A673 (cell line): ENCODE measurements at regions not wholly inside any gene's neighbourhood (a gene's known extent, or its start where the extent isn't known, plus 50 kb on each side); places are given as distances from the start of the nearest gene placed in this dataset.

ENCODE experiments used
- BruUV-seq: library from RNA; stranded (reverse); fragments of 400-500 nt; replicated peaks from 2 replicates; lab custom pipeline; 2021; lab: Mats Ljungman, UMichigan
- CTCF ChIA-PET: fragments of 300-600 bp; sonication (Branson Sonifier 250); formaldehyde crosslinking; loops from one replicate; lab custom pipeline; 2022; ENCODE audit warnings: antibody characterized with exemption; lab: Charles Lee
- POLR2A ChIA-PET: fragments of 300-600 bp; sonication (Branson Sonifier 250); formaldehyde crosslinking; loops from one replicate; lab custom pipeline; 2022; ENCODE audit warnings: antibody characterized with exemption; ENCODE audit not compliant: low non-redundant PET; lab: Charles Lee
- DNase-seq: peaks from one replicate; pipeline ENCODE4 v3.0.0-alpha.2; 2015; ENCODE audit warnings: low spot score
- H3K27ac ChIP-seq: fragments of 200-600 bp; sonication (generic); 2 replicates; pipeline ENCODE4 v1.5.1; 2016; ENCODE audit warnings: mixed run types, low read depth, mild to moderate bottlenecking, mixed read lengths, antibody characterized with exemption, low read length; ENCODE audit not compliant: poor library complexity, severe bottlenecking
- H3K27me3 ChIP-seq: fragments of 200-600 bp; sonication (generic); replicated peaks from 2 replicates; pipeline ENCODE4 v1.6.1; 2017; ENCODE audit warnings: mixed run types, low read depth, mild to moderate bottlenecking, mixed read lengths, antibody characterized with exemption, low read length; ENCODE audit not compliant: insufficient read depth, poor library complexity
- H3K36me3 ChIP-seq: fragments of 200-600 bp; sonication (generic); 2 replicates; pipeline ENCODE4 v1.6.1; 2016; ENCODE audit warnings: mixed run types, mild to moderate bottlenecking, mixed read lengths, antibody characterized with exemption, low read length; ENCODE audit not compliant: insufficient read depth, poor library complexity, severe bottlenecking
- H3K4me1 ChIP-seq: fragments of 200-600 bp; sonication (generic); 2 replicates; pipeline ENCODE4 v1.6.1; 2017; ENCODE audit warnings: mixed run types, mild to moderate bottlenecking, mixed read lengths, antibody characterized with exemption, low read length; ENCODE audit not compliant: insufficient read depth, poor library complexity, severe bottlenecking
- H3K4me3 ChIP-seq: fragments of 200-600 bp; sonication (generic); 2 replicates; pipeline ENCODE4 v1.5.1; 2016; ENCODE audit warnings: low read depth, mixed run types, mild to moderate bottlenecking, mixed read lengths, low read length; ENCODE audit not compliant: poor library complexity, severe bottlenecking
- H3K9me3 ChIP-seq: fragments of 200-600 bp; sonication (generic); 2 replicates; pipeline ENCODE4 v1.6.1; 2016; ENCODE audit warnings: mixed run types, low read depth, mild to moderate bottlenecking, mixed read lengths, antibody characterized with exemption, low read length; ENCODE audit not compliant: poor library complexity, severe bottlenecking
- CTCF ChIP-seq: fragments of 300-800, 200-600 bp; sonication (generic); conservative IDR thresholded peaks from 2 replicates; pipeline ENCODE4 v1.5.1; 2017; ENCODE audit warnings: low read depth, mild to moderate bottlenecking, antibody characterized with exemption, low read length, moderate library complexity, mixed read lengths
- EZH2 ChIP-seq: fragments of 200-600 bp; sonication (generic); IDR thresholded peaks from 2 replicates; pipeline ENCODE4 v1.6.1; 2017; ENCODE audit warnings: borderline replicate concordance, low read depth, mild to moderate bottlenecking, mixed read lengths, antibody characterized with exemption, low read length; ENCODE audit not compliant: poor library complexity, severe bottlenecking
- intact Hi-C: fragments of 100-400 bp; cut with micrococcal nuclease; formaldehyde crosslinking; loops from one replicate; pipeline ENCODE4 v1.10.0; 2022; ENCODE audit not compliant: unreplicated experiment

- no peak for TF ChIP-seq CTCF
- no peak for TF ChIP-seq EZH2
- Histone ChIP-seq H3K9me3 (no peaks in the 10 kb centered on the region), H3K36me3 (no peaks in the 10 kb centered on the region), H3K27me3 (peaks cover 17% of the 10 kb centered on the region), H3K27ac (no peak overlapping the region), H3K4me1 (no peaks in the 10 kb centered on the region), H3K4me3 (no peak overlapping the region)
- ChIA-PET POLR2A (no interaction called here), CTCF (no interaction called here)
- intact Hi-C loops = no loop called here
- no peak for DNase-seq
- BruUV-seq = no TSS peak
These were observed 122.1 kb upstream of the TMEM108 start for GRCh38 chr3:132916096-132916495.

DNA sequence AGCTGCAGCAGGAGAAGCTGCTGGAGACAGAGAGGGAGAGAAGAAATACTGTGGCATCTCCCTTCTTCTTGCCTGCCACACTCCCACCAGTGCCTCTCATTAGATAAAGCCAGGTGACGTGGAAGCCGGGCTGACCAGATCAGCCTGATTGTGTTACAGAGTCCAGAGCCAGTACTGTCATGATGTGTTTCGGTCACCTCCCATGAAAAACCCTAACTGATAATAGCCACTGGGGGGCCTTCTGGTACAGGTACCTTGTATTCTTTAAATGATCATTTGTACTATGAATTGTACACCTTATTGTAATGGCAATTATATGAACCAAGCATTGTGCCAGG, 125.8 kb upstream of the TMEM108 start:
- no peak overlapping the region for H3K27ac ChIP-seq
- H3K4me3 ChIP-seq = no peak overlapping the region
- CTCF ChIA-PET = no interaction called here
- H3K4me1 ChIP-seq = no peaks in the 10 kb centered on the region
- POLR2A ChIA-PET = no interaction called here
- DNase-seq = no peak
- BruUV-seq = no TSS peak
- H3K9me3 ChIP-seq = no peaks in the 10 kb centered on the region
- intact Hi-C loops = no loop called here
- H3K36me3 ChIP-seq = no peaks in the 10 kb centered on the region
- H3K27me3 ChIP-seq = peaks cover 4% of the 10 kb centered on the region
- TF ChIP-seq EZH2 (no peak), CTCF (no peak)

DNA sequence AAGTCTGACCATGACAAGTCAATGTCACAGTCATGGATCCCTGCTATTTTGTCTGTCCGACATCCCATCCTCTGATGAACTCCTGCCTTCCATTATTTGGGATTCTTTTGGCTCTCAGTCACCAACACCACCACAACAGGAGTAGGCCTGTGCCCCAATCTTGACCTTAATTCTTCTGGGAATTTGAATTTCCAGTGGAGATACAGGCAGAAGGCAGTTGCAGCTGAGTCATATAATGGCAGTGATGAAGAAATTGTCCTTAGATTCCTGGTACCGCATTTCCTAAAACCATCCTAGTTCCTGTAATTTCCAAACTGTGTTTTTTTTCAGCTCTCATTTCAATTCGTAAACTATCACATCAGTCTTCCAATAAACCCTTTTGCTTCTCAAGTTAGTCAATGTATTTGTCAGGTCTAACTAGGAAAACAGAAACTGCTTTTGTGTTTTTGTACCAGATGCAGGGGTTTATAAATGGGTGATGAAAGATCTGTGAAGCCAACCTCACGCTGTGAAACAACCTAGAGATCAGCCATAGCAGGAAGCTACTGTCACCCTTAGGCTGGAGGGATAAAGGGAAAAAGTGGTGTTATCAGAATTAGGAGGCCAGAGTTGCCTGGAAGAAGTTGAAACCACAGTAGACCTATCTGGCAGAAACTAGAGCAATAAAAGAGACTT, 126.3 kb upstream of the TMEM108 start:
- no peak overlapping the region for H3K4me3 ChIP-seq
- no TSS peak for BruUV-seq
- intact Hi-C loops = no loop called here
- no peak for DNase-seq
- TF ChIP-seq EZH2 (no peak), CTCF (no peak)
- ChIA-PET POLR2A (no interaction called here), CTCF (no interaction called here)
- H3K36me3 ChIP-seq = no peaks in the 10 kb centered on the region
- H3K27me3 ChIP-seq = peaks cover 2% of the 10 kb centered on the region
- H3K4me1 ChIP-seq = no peaks in the 10 kb centered on the region
- no peak overlapping the region for H3K27ac ChIP-seq
- H3K9me3 ChIP-seq = no peaks in the 10 kb centered on the region
